HG02981 (cell line): ENCODE measurements at regions not wholly inside any gene's neighbourhood (a gene's known extent, or its start where the extent isn't known, plus 50 kb on each side); places are given as distances from the start of the nearest gene placed in this dataset.
"Not testable (repeated sequence)": the region's sequence is repeated elsewhere in the genome, so short reads cannot be mapped to it uniquely, and the experiment has no call there.

Experiments used
- ATAC-seq: cut with Tn5 transposase; IDR thresholded peaks from one replicate; pipeline ENCODE4 v1.9.1; 2021; ENCODE audit warnings: mild to moderate bottlenecking, moderate library complexity; ENCODE audit not compliant: unreplicated experiment

- ATAC-seq: no peak
These were observed 67.4 kb upstream of the IQSEC1 start for GRCh38 chr3:13140596-13140995.

GRCh38 chr3:13139471-13140065 lies 66.3 kb upstream of the IQSEC1 start:
- no peak for ATAC-seq

GRCh38 chr3:13138833-13139145 lies 65.6 kb upstream of the IQSEC1 start:
- no peak for ATAC-seq

GRCh38 chr3:13137941-13138832 lies 65.0 kb upstream of the IQSEC1 start:
- no peak for ATAC-seq

GRCh38 chr3:13136848-13137247 lies 63.6 kb upstream of the IQSEC1 start:
- ATAC-seq: not testable (repeated sequence)

- ATAC-seq: no peak
These were observed 63.2 kb upstream of the IQSEC1 start for GRCh38 chr3:13136426-13136825.

- ATAC-seq: no peak
These were observed 62.6 kb upstream of the IQSEC1 start for GRCh38 chr3:13135811-13136321.

GRCh38 chr3:13135251-13135810 lies 62.1 kb upstream of the IQSEC1 start:
- ATAC-seq: no peak

- ATAC-seq: no peak
These were observed 61.6 kb upstream of the IQSEC1 start for GRCh38 chr3:13134879-13135206.

GRCh38 chr3:13134166-13134878 lies 61.1 kb upstream of the IQSEC1 start:
- ATAC-seq: no peak

GRCh38 chr3:13133471-13133981 lies 60.3 kb upstream of the IQSEC1 start:
- no peak for ATAC-seq

GRCh38 chr3:13132731-13133410 lies 59.6 kb upstream of the IQSEC1 start:
- no peak for ATAC-seq

- no peak for ATAC-seq
These were observed 59.1 kb upstream of the IQSEC1 start for GRCh38 chr3:13132281-13132680.

- ATAC-seq: no peak
These were observed 57.4 kb upstream of the IQSEC1 start for GRCh38 chr3:13130464-13131193.

- ATAC-seq: no peak
These were observed 52.1 kb upstream of the IQSEC1 start for GRCh38 chr3:13125092-13126015.

- ATAC-seq: no peak
These were observed 51.4 kb upstream of the IQSEC1 start for GRCh38 chr3:13124631-13125030.

GRCh38 chr3:13123765-13124164 lies 50.5 kb upstream of the IQSEC1 start:
- no peak for ATAC-seq

GRCh38 chr3:13123013-13123654 lies 49.9 kb upstream of the IQSEC1 start:
- no peak for ATAC-seq
